A549 (cell line): ENCODE measurements at regions not wholly inside any gene's neighbourhood (a gene's known extent, or its start where the extent isn't known, plus 50 kb on each side); places are given as distances from the start of the nearest gene placed in this dataset.

Experiments used
- BHLHE40 ChIP-seq: IDR thresholded peaks from 2 replicates; pipeline ENCODE4 v1.6.1; 2012; ENCODE audit warnings: low read depth, low read length, inconsistent platforms
- HDAC2 ChIP-seq: fragments of 200-600 bp; sonication (generic); IDR thresholded peaks from 2 replicates; pipeline ENCODE4 v1.6.1; 2016
- HOXA7 ChIP-seq: fragments of 250-450 bp; sonication (Bioruptor Pico); IDR thresholded peaks from 2 replicates; pipeline ENCODE4 v1.5.0; 2020; ENCODE audit warnings: mild to moderate bottlenecking, moderate library complexity
- MYC ChIP-seq: IDR thresholded peaks from 2 replicates; pipeline ENCODE4 v1.6.1; 2012; ENCODE audit warnings: mild to moderate bottlenecking, inconsistent platforms, low read length, improper control_type of control experiment, borderline replicate concordance
- PHF8 ChIP-seq: fragments of 200-600 bp; sonication (generic); IDR thresholded peaks from 2 replicates; pipeline ENCODE4 v1.6.1; 2016; ENCODE audit warnings: low read depth, mild to moderate bottlenecking, antibody characterized with exemption, moderate library complexity, borderline replicate concordance
- POLR2A ChIP-seq: IDR thresholded peaks from 2 replicates; pipeline ENCODE4 v1.6.1; 2012; ENCODE audit warnings: mild to moderate bottlenecking, low read length
- RAD21 ChIP-seq, 2 experiments: fragments of >200 bp in 1 of 2; sonication (Bioruptor Twin) in 1 of 2; formaldehyde crosslinking in 1 of 2; IDR thresholded peaks in 1 of 2; conservative IDR thresholded peaks in 1 of 2; 2 replicates in 1 of 2; 3 replicates in 1 of 2; pipeline ENCODE4 v1.6.1; 2012 to 2018; ENCODE audit warnings: inconsistent platforms in 1 of 2
- TF ChIP-seq, protein P1 (sequence below): fragments of 200-600 bp; sonication (generic); IDR thresholded peaks from 2 replicates; pipeline ENCODE4 v1.6.1; 2016; ENCODE audit warnings: antibody characterized with exemption, mild to moderate bottlenecking, moderate library complexity
- TF ChIP-seq, protein P2 (sequence below): fragments of 250-450 bp; sonication (Bioruptor Pico); IDR thresholded peaks from 2 replicates; pipeline ENCODE4 v1.5.0; 2021; ENCODE audit warnings: mild to moderate bottlenecking, moderate library complexity, borderline replicate concordance

DNA sequence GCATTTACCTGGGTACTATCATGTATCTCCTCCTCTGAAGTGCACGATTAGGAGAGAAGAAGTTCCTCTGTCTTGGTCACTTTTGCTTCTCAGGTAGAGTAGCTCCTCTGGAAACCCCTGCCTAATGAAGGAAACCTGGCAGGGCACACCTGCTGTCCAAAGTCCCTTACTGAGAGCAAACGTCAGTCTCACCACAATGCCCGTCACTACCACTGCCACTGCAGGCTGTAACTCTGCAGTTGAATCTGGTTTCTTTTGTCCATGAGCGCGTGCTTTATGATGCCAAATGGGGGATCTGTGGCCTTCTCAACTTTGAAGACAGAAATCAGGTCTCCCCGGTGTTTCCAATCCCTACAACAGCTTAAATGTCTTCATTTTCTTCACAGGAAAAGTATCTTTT is 1068.6 kb downstream of the BCL11B start:
- TF ChIP-seq, protein P1, sequence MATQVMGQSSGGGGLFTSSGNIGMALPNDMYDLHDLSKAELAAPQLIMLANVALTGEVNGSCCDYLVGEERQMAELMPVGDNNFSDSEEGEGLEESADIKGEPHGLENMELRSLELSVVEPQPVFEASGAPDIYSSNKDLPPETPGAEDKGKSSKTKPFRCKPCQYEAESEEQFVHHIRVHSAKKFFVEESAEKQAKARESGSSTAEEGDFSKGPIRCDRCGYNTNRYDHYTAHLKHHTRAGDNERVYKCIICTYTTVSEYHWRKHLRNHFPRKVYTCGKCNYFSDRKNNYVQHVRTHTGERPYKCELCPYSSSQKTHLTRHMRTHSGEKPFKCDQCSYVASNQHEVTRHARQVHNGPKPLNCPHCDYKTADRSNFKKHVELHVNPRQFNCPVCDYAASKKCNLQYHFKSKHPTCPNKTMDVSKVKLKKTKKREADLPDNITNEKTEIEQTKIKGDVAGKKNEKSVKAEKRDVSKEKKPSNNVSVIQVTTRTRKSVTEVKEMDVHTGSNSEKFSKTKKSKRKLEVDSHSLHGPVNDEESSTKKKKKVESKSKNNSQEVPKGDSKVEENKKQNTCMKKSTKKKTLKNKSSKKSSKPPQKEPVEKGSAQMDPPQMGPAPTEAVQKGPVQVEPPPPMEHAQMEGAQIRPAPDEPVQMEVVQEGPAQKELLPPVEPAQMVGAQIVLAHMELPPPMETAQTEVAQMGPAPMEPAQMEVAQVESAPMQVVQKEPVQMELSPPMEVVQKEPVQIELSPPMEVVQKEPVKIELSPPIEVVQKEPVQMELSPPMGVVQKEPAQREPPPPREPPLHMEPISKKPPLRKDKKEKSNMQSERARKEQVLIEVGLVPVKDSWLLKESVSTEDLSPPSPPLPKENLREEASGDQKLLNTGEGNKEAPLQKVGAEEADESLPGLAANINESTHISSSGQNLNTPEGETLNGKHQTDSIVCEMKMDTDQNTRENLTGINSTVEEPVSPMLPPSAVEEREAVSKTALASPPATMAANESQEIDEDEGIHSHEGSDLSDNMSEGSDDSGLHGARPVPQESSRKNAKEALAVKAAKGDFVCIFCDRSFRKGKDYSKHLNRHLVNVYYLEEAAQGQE, result no peak
- no peak for TF ChIP-seq PHF8
- TF ChIP-seq, protein P2, sequence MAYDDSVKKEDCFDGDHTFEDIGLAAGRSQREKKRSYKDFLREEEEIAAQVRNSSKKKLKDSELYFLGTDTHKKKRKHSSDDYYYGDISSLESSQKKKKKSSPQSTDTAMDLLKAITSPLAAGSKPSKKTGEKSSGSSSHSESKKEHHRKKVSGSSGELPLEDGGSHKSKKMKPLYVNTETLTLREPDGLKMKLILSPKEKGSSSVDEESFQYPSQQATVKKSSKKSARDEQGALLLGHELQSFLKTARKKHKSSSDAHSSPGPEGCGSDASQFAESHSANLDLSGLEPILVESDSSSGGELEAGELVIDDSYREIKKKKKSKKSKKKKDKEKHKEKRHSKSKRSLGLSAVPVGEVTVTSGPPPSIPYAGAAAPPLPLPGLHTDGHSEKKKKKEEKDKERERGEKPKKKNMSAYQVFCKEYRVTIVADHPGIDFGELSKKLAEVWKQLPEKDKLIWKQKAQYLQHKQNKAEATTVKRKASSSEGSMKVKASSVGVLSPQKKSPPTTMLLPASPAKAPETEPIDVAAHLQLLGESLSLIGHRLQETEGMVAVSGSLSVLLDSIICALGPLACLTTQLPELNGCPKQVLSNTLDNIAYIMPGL (CRISPR knock-in tag), result no peak
- TF ChIP-seq MYC, result no peak
- TF ChIP-seq POLR2A, result no peak
- no peak for TF ChIP-seq BHLHE40
- no peak for TF ChIP-seq RAD21 (conservative IDR thresholded peaks at IDR 0.05 in 1 of 2, IDR thresholded peaks at IDR 0.05 in 1 of 2)
- TF ChIP-seq HDAC2, result no peak
- TF ChIP-seq HOXA7 (CRISPR knock-in tag), result no peak
